KMS-11 (cell line): ENCODE measurements at regions not wholly inside any gene's neighbourhood (a gene's known extent, or its start where the extent isn't known, plus 50 kb on each side); places are given as distances from the start of the nearest gene placed in this dataset.

Experiments
- H2AFZ ChIP-seq: fragments of 200-600 bp; sonication (generic); 2 replicates; pipeline ENCODE4 v1.6.1; 2016; ENCODE audit warnings: antibody characterized with exemption, mixed run types, low read depth
- H3K27ac ChIP-seq: fragments of 200-600 bp; sonication (generic); 2 replicates; pipeline ENCODE4 v1.6.1; 2016; ENCODE audit warnings: mild to moderate bottlenecking, mixed run types
- H3K27me3 ChIP-seq: fragments of 200-600 bp; sonication (generic); 2 replicates; pipeline ENCODE4 v1.6.1; 2017; ENCODE audit warnings: mild to moderate bottlenecking, low read depth, mixed run types, moderate library complexity; ENCODE audit not compliant: insufficient read depth
- H3K36me3 ChIP-seq: fragments of 200-600 bp; sonication (generic); 2 replicates; pipeline ENCODE4 v1.6.1; 2017; ENCODE audit warnings: mild to moderate bottlenecking, mixed run types; ENCODE audit not compliant: insufficient read depth
- H3K4me1 ChIP-seq: fragments of 200-600 bp; sonication (generic); 2 replicates; pipeline ENCODE4 v1.6.1; 2016; ENCODE audit warnings: mild to moderate bottlenecking, low read depth, mixed run types; ENCODE audit not compliant: poor library complexity, severe bottlenecking
- H3K4me2 ChIP-seq: fragments of 200-600 bp; sonication (generic); 2 replicates; pipeline ENCODE4 v1.7.0; 2016; ENCODE audit warnings: mild to moderate bottlenecking, mixed run types
- H3K4me3 ChIP-seq: fragments of 200-600 bp; sonication (generic); IDR thresholded peaks from 2 replicates; pipeline ENCODE4 v1.6.1; 2017; ENCODE audit warnings: low read depth, low read length, mixed read lengths; ENCODE audit not compliant: insufficient read depth
- H3K79me2 ChIP-seq: fragments of 200-600 bp; sonication (generic); 2 replicates; pipeline ENCODE4 v1.6.1; 2016; ENCODE audit warnings: low read depth, mixed run types; ENCODE audit not compliant: insufficient read depth
- H3K9ac ChIP-seq: fragments of 200-600 bp; sonication (generic); 2 replicates; pipeline ENCODE4 v1.6.1; 2016; ENCODE audit warnings: mild to moderate bottlenecking, mixed run types
- H4K20me1 ChIP-seq: fragments of 200-600 bp; sonication (generic); 2 replicates; pipeline ENCODE4 v1.6.1; 2016; ENCODE audit warnings: mild to moderate bottlenecking, mixed run types; ENCODE audit not compliant: insufficient read depth
- CTCF ChIP-seq: fragments of 200-600 bp; sonication (generic); conservative IDR thresholded peaks from 2 replicates; pipeline ENCODE4 v1.6.1; 2017; ENCODE audit warnings: low read depth, mild to moderate bottlenecking, antibody characterized with exemption, low read length, moderate library complexity, mixed read lengths

- no peaks in the 10 kb centered on the region for H4K20me1 ChIP-seq
- H3K79me2 ChIP-seq = no peaks in the 10 kb centered on the region
- H3K4me2 ChIP-seq = no peak overlapping the region
- H2AFZ ChIP-seq = no peak overlapping the region
- no peak overlapping the region for H3K9ac ChIP-seq
- no peaks in the 10 kb centered on the region for H3K27me3 ChIP-seq
- H3K4me1 ChIP-seq = no peaks in the 10 kb centered on the region
- H3K27ac ChIP-seq = no peak overlapping the region
- no peak overlapping the region for H3K4me3 ChIP-seq
- H3K36me3 ChIP-seq = no peaks in the 10 kb centered on the region
- TF ChIP-seq CTCF = no peak
These were observed 124.9 kb upstream of the ARID1B start for GRCh38 chr6:156652231-156652750.

- H2AFZ ChIP-seq = no peak overlapping the region
- no peak overlapping the region for H3K9ac ChIP-seq
- no peak for TF ChIP-seq CTCF
These were observed 125.7 kb upstream of the ARID1B start for GRCh38 chr6:156651486-156651885.

GRCh38 chr6:156650896-156651390 is 126.2 kb upstream of the ARID1B start:
- Histone ChIP-seq H3K27ac (no peak overlapping the region), H3K4me3 (no peak overlapping the region), H3K4me2 (no peak overlapping the region), H3K27me3 (no peaks in the 10 kb centered on the region), H3K4me1 (no peaks in the 10 kb centered on the region), H2AFZ (no peak overlapping the region), H3K9ac (no peak overlapping the region), H3K79me2 (no peaks in the 10 kb centered on the region), H3K36me3 (no peaks in the 10 kb centered on the region), H4K20me1 (no peaks in the 10 kb centered on the region)
- TF ChIP-seq CTCF = no peak

More at GRCh38 chr6:156651486-156651885, 125.7 kb upstream of the ARID1B start:
- Histone ChIP-seq H3K4me3 (no peak overlapping the region), H4K20me1 (no peaks in the 10 kb centered on the region), H3K27ac (no peak overlapping the region), H3K4me1 (no peaks in the 10 kb centered on the region), H3K79me2 (no peaks in the 10 kb centered on the region), H3K27me3 (no peaks in the 10 kb centered on the region), H3K36me3 (no peaks in the 10 kb centered on the region), H3K4me2 (no peak overlapping the region)

GRCh38 chr6:156648616-156649015 is 128.6 kb upstream of the ARID1B start:
- Histone ChIP-seq H3K4me2 (no peak overlapping the region), H3K27ac (no peak overlapping the region), H3K4me1 (no peaks in the 10 kb centered on the region), H3K9ac (no peak overlapping the region), H3K79me2 (no peaks in the 10 kb centered on the region), H4K20me1 (no peaks in the 10 kb centered on the region), H3K36me3 (no peaks in the 10 kb centered on the region), H3K27me3 (no peaks in the 10 kb centered on the region), H3K4me3 (no peak overlapping the region), H2AFZ (no peak overlapping the region)
- TF ChIP-seq CTCF = no peak
